Karpas-422 (cell line): ENCODE measurements at regions not wholly inside any gene's neighbourhood (a gene's known extent, or its start where the extent isn't known, plus 50 kb on each side); places are given as distances from the start of the nearest gene placed in this dataset.

Experiments used
- DNase-seq: peaks from one replicate; pipeline ENCODE4 v3.0.0-alpha.2; 2015
- H2AFZ ChIP-seq: fragments of 200-600 bp; sonication (generic); 2 replicates; pipeline ENCODE4 v1.6.1; 2014; ENCODE audit warnings: antibody characterized with exemption, low read length, mixed read lengths
- H3K27ac ChIP-seq: fragments of 200-600 bp; sonication (generic); 2 replicates; pipeline ENCODE4 v1.5.1; 2014; ENCODE audit warnings: mild to moderate bottlenecking, low read length, moderate library complexity
- H3K27me3 ChIP-seq: fragments of 200-600 bp; sonication (generic); 2 replicates; pipeline ENCODE4 v1.6.1; 2014; ENCODE audit warnings: low read length, mixed read lengths
- H3K36me3 ChIP-seq: fragments of 200-600 bp; sonication (generic); 2 replicates; pipeline ENCODE4 v1.6.1; 2014; ENCODE audit warnings: low read length, mixed read lengths; ENCODE audit not compliant: insufficient read depth
- H3K4me1 ChIP-seq: fragments of 200-600 bp; sonication (generic); 2 replicates; pipeline ENCODE4 v1.6.1; 2014; ENCODE audit warnings: mild to moderate bottlenecking, low read length, mixed read lengths
- H3K4me2 ChIP-seq: fragments of 200-600 bp; sonication (generic); 2 replicates; pipeline ENCODE4 v1.6.1; 2014; ENCODE audit warnings: low read length, low read depth, mild to moderate bottlenecking; ENCODE audit not compliant: poor library complexity, severe bottlenecking
- H3K4me3 ChIP-seq: fragments of 200-600 bp; sonication (generic); 2 replicates; pipeline ENCODE4 v1.5.1; 2014; ENCODE audit warnings: mild to moderate bottlenecking, antibody characterized with exemption, low read length, mixed read lengths
- H3K79me2 ChIP-seq: fragments of 200-600 bp; sonication (generic); 2 replicates; pipeline ENCODE4 v1.6.1; 2014; ENCODE audit warnings: mild to moderate bottlenecking, low read length, mixed read lengths
- H3K9ac ChIP-seq: fragments of 200-600 bp; sonication (generic); 2 replicates; pipeline ENCODE4 v1.6.0; 2014; ENCODE audit warnings: low read length
- H3K9me2 ChIP-seq: fragments of 200-600 bp; sonication (generic), shearing (Covaris generic); replicated peaks from 2 replicates; pipeline ENCODE4 v1.6.0; 2014; ENCODE audit warnings: mild to moderate bottlenecking, low read length, moderate library complexity; ENCODE audit not compliant: insufficient read depth
- H3K9me3 ChIP-seq: fragments of 300-700, 200-600 bp; sonication (generic); 2 replicates; pipeline ENCODE4 v1.6.1; 2014; ENCODE audit warnings: low read length, mixed read lengths
- H4K20me1 ChIP-seq: fragments of 200-600 bp; sonication (generic); 2 replicates; pipeline ENCODE4 v1.6.1; 2014; ENCODE audit warnings: mild to moderate bottlenecking, antibody characterized with exemption, low read length, low read depth; ENCODE audit not compliant: insufficient read depth

GRCh38 chr6:163971841-163972838 lies 557.6 kb downstream of the QKI start:
- H3K79me2 ChIP-seq = no peaks in the 10 kb centered on the region
- no peak overlapping the region for H3K27ac ChIP-seq
- H3K4me3 ChIP-seq = no peak overlapping the region
- no peak overlapping the region for H3K9ac ChIP-seq
- no peak overlapping the region for H2AFZ ChIP-seq
- no peaks in the 10 kb centered on the region for H3K4me1 ChIP-seq
- no peaks in the 10 kb centered on the region for H4K20me1 ChIP-seq
- no peak overlapping the region for H3K4me2 ChIP-seq
- DNase-seq = no peak
- H3K9me2 ChIP-seq = no peaks in the 10 kb centered on the region
- peaks cover 8% of the 10 kb centered on the region for H3K9me3 ChIP-seq
- no peaks in the 10 kb centered on the region for H3K36me3 ChIP-seq
- no peaks in the 10 kb centered on the region for H3K27me3 ChIP-seq

- H3K9me2 ChIP-seq = no peaks in the 10 kb centered on the region
- no peak overlapping the region for H2AFZ ChIP-seq
- no peaks in the 10 kb centered on the region for H3K27me3 ChIP-seq
- H4K20me1 ChIP-seq = no peaks in the 10 kb centered on the region
- H3K4me3 ChIP-seq = no peak overlapping the region
- no peak overlapping the region for H3K9ac ChIP-seq
- no peak for DNase-seq
- no peaks in the 10 kb centered on the region for H3K36me3 ChIP-seq
- no peaks in the 10 kb centered on the region for H3K4me1 ChIP-seq
- H3K4me2 ChIP-seq = no peak overlapping the region
- H3K79me2 ChIP-seq = no peaks in the 10 kb centered on the region
- peaks cover 8% of the 10 kb centered on the region for H3K9me3 ChIP-seq
- H3K27ac ChIP-seq = no peak overlapping the region
These were observed 556.5 kb downstream of the QKI start for GRCh38 chr6:163970846-163971564.

- H2AFZ ChIP-seq = no peak overlapping the region
- no peaks in the 10 kb centered on the region for H3K79me2 ChIP-seq
- no peaks in the 10 kb centered on the region for H3K27me3 ChIP-seq
- no peak overlapping the region for H3K4me2 ChIP-seq
- no peaks in the 10 kb centered on the region for H3K4me1 ChIP-seq
- H3K4me3 ChIP-seq = no peak overlapping the region
- H3K36me3 ChIP-seq = no peaks in the 10 kb centered on the region
- no peaks in the 10 kb centered on the region for H3K9me3 ChIP-seq
- no peak overlapping the region for H3K9ac ChIP-seq
- H4K20me1 ChIP-seq = no peaks in the 10 kb centered on the region
- no peak overlapping the region for H3K27ac ChIP-seq
- no peak for DNase-seq
- no peaks in the 10 kb centered on the region for H3K9me2 ChIP-seq
These were observed 551.2 kb downstream of the QKI start for GRCh38 chr6:163965426-163966348.

GRCh38 chr6:163964789-163965188 lies 550.3 kb downstream of the QKI start:
- no peak overlapping the region for H2AFZ ChIP-seq
- H3K9me2 ChIP-seq = no peaks in the 10 kb centered on the region
- no peaks in the 10 kb centered on the region for H3K79me2 ChIP-seq
- H3K4me2 ChIP-seq = no peak overlapping the region
- no peaks in the 10 kb centered on the region for H3K9me3 ChIP-seq
- H3K4me1 ChIP-seq = no peaks in the 10 kb centered on the region
- no peaks in the 10 kb centered on the region for H4K20me1 ChIP-seq
- no peak overlapping the region for H3K9ac ChIP-seq
- no peaks in the 10 kb centered on the region for H3K27me3 ChIP-seq
- no peak overlapping the region for H3K4me3 ChIP-seq
- H3K36me3 ChIP-seq = no peaks in the 10 kb centered on the region
- no peak overlapping the region for H3K27ac ChIP-seq
- DNase-seq = no peak

- H3K9ac ChIP-seq = no peak overlapping the region
These were observed 548.9 kb downstream of the QKI start for GRCh38 chr6:163963205-163964120.

GRCh38 chr6:163962627-163963117 lies 548.2 kb downstream of the QKI start:
- H3K9me2 ChIP-seq = no peaks in the 10 kb centered on the region
- no peak overlapping the region for H3K9ac ChIP-seq
- H3K4me1 ChIP-seq = no peaks in the 10 kb centered on the region
- no peak overlapping the region for H2AFZ ChIP-seq
- no peak overlapping the region for H3K4me3 ChIP-seq
- H3K79me2 ChIP-seq = no peaks in the 10 kb centered on the region
- H4K20me1 ChIP-seq = no peaks in the 10 kb centered on the region
- H3K27ac ChIP-seq = no peak overlapping the region
- no peaks in the 10 kb centered on the region for H3K9me3 ChIP-seq
- H3K36me3 ChIP-seq = no peaks in the 10 kb centered on the region
- no peak overlapping the region for H3K4me2 ChIP-seq
- no peak for DNase-seq
- no peaks in the 10 kb centered on the region for H3K27me3 ChIP-seq

More at GRCh38 chr6:163963205-163964120, 548.9 kb downstream of the QKI start:
- Histone ChIP-seq H3K36me3 (no peaks in the 10 kb centered on the region), H3K4me1 (no peaks in the 10 kb centered on the region), H3K27ac (no peak overlapping the region), H2AFZ (no peak overlapping the region), H3K9me3 (no peaks in the 10 kb centered on the region), H3K4me2 (no peak overlapping the region), H3K4me3 (no peak overlapping the region), H4K20me1 (no peaks in the 10 kb centered on the region), H3K27me3 (no peaks in the 10 kb centered on the region), H3K79me2 (no peaks in the 10 kb centered on the region), H3K9me2 (no peaks in the 10 kb centered on the region)
- no peak for DNase-seq

- Histone ChIP-seq H2AFZ (no peak overlapping the region), H3K27ac (no peak overlapping the region), H3K4me2 (no peak overlapping the region), H3K9me2 (no peaks in the 10 kb centered on the region), H3K36me3 (no peaks in the 10 kb centered on the region), H4K20me1 (no peaks in the 10 kb centered on the region), H3K9me3 (no peaks in the 10 kb centered on the region), H3K4me3 (no peak overlapping the region), H3K4me1 (no peaks in the 10 kb centered on the region), H3K27me3 (no peaks in the 10 kb centered on the region), H3K9ac (no peak overlapping the region), H3K79me2 (no peaks in the 10 kb centered on the region)
- no peak for DNase-seq
These were observed 545.6 kb downstream of the QKI start for GRCh38 chr6:163960128-163960527.
